Breast epithelium (tissue), 4 donors: ENCODE measurements at regions not wholly inside any gene's neighbourhood (a gene's known extent, or its start where the extent isn't known, plus 50 kb on each side); places are given as distances from the start of the nearest gene placed in this dataset.

Experiments used
- DNase-seq, 2 donors: peaks; one replicate each; pipeline ENCODE4 v3.0.0-alpha.2; 2019; ENCODE audit warnings: low spot score in 2 of 2
- H3K27ac ChIP-seq, 2 donors: fragments of 200-600 bp; sonication (generic) in 1 of 2; one replicate each; pipeline ENCODE4 v1.5.1; 2016 to 2019; ENCODE audit warnings: mild to moderate bottlenecking in 1 of 2
- H3K27me3 ChIP-seq, 2 donors: fragments of 200-600 bp; sonication (generic) in 1 of 2; one replicate each; pipeline versions ENCODE4 v1.5.1 to v1.6.0; 2017 to 2019; ENCODE audit warnings: control low read depth in 1 of 2, mild to moderate bottlenecking in 1 of 2
- H3K36me3 ChIP-seq: fragments of 200-600 bp; one replicate; pipeline ENCODE4 v1.5.1; 2019
- H3K4me1 ChIP-seq, 2 donors: fragments of 200-600 bp; sonication (generic); one replicate each; pipeline ENCODE4 v1.5.1; 2016 to 2019; ENCODE audit warnings: control low read depth in 1 of 2
- H3K4me3 ChIP-seq, 3 donors: fragments of 200-600 bp; sonication (generic); 1 replicate in 2 of 3; 2 replicates in 1 of 3; pipeline ENCODE4 v1.5.1; 2016 to 2019; ENCODE audit warnings: mild to moderate bottlenecking in 3 of 3, moderate library complexity in 2 of 3
- H3K9me3 ChIP-seq, 2 donors: fragments of 200-600 bp; sonication (generic) in 1 of 2; one replicate each; pipeline ENCODE4 v1.5.1; 2016 to 2019; ENCODE audit warnings: control low read depth in 1 of 2
- POLR2A ChIP-seq: fragments of 450-650 bp; IDR thresholded peaks from one replicate; pipeline ENCODE4 v1.6.1; 2016; ENCODE audit warnings: antibody characterized with exemption, mild to moderate bottlenecking, moderate library complexity
- POLR2AphosphoS5 ChIP-seq, 3 donors: sonication (generic); formaldehyde crosslinking; IDR thresholded peaks; one replicate each; pipeline ENCODE4 v1.6.1; 2017; ENCODE audit warnings: antibody characterized with exemption in 3 of 3
- intact Hi-C: fragments of 100-400 bp; cut with DNase I; formaldehyde crosslinking; loops from one replicate; pipeline ENCODE4 v1.15.1; 2023; ENCODE audit warnings: low total_unique reads
- TF ChIP-seq, protein P1 (sequence below), 3 donors: fragments of 450-650 bp; IDR thresholded peaks; one replicate each; pipeline ENCODE4 v1.5.1; 2016 to 2017; ENCODE audit warnings: antibody characterized with exemption in 3 of 3, mild to moderate bottlenecking in 3 of 3, moderate library complexity in 3 of 3

DNA sequence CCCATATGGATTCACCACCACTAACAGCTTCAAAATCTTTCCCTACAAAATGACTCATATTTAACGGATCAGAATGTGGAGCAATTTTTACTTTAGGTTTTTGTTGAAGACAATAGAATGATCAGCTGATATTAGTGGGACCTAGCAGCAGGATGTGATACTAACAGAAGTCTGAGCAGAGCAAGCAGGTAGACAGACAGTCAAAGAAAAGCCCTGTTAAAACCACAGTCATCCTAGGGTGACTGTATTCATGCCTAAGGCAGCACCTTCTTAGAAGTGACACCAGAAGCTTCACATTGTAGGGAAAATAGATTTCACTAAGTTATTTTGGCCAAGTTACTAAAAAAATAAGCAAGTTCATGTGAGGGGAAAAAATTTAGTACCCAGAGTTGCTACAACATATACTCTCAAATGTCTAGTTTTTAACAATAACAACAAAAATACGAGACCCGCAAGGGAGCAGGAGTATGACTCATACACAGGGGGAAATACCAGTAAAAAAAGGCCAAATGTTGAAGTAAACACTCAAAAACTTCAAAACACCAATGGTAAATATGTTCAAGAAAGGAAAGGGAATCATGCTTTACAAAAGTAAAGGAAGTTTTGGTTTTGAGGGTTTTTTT, 590.9 kb downstream of the EPHA3 start:
- H3K4me3 ChIP-seq = no peak overlapping the region
- TF ChIP-seq POLR2AphosphoS5 (IDR thresholded peaks at IDR 0.05) (no peak), POLR2A (no peak)
- TF ChIP-seq, protein P1, sequence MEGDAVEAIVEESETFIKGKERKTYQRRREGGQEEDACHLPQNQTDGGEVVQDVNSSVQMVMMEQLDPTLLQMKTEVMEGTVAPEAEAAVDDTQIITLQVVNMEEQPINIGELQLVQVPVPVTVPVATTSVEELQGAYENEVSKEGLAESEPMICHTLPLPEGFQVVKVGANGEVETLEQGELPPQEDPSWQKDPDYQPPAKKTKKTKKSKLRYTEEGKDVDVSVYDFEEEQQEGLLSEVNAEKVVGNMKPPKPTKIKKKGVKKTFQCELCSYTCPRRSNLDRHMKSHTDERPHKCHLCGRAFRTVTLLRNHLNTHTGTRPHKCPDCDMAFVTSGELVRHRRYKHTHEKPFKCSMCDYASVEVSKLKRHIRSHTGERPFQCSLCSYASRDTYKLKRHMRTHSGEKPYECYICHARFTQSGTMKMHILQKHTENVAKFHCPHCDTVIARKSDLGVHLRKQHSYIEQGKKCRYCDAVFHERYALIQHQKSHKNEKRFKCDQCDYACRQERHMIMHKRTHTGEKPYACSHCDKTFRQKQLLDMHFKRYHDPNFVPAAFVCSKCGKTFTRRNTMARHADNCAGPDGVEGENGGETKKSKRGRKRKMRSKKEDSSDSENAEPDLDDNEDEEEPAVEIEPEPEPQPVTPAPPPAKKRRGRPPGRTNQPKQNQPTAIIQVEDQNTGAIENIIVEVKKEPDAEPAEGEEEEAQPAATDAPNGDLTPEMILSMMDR (IDR thresholded peaks at IDR 0.05) = no peak
- DNase-seq = no peak
- no peaks in the 10 kb centered on the region for H3K36me3 ChIP-seq
- no peaks in the 10 kb centered on the region for H3K4me1 ChIP-seq
- H3K27me3 ChIP-seq = no peaks in the 10 kb centered on the region
- intact Hi-C loops = no loop called here
- H3K9me3 ChIP-seq = no peaks in the 10 kb centered on the region
- no peak overlapping the region for H3K27ac ChIP-seq

DNA sequence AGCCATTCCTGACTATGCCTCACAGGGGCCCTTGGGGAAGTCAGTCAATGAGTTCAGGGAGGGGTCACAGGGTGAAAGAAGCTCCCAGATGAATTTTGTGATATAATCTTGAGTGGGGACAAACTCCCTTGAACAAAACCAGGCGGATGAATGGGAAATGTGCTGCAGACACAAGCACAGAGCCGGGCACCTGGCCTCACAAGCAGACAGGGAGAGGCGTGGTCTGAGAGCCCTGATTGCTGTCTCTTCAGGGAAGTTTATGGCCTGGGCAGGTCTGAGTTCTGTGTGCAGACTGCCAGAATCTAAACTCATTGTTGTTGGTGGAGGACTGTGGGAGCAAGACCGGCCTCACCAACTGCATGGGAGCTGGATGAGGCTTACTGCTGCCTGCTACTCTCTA, 591.8 kb downstream of the EPHA3 start:
- H3K27me3 ChIP-seq = no peaks in the 10 kb centered on the region
- intact Hi-C loops = no loop called here
- no peak overlapping the region for H3K4me3 ChIP-seq
- TF ChIP-seq POLR2AphosphoS5 (IDR thresholded peaks at IDR 0.05) = no peak
- no peaks in the 10 kb centered on the region for H3K36me3 ChIP-seq
- H3K9me3 ChIP-seq = no peaks in the 10 kb centered on the region
- no peak overlapping the region for H3K27ac ChIP-seq
- H3K4me1 ChIP-seq = no peaks in the 10 kb centered on the region
- DNase-seq = no peak

DNA sequence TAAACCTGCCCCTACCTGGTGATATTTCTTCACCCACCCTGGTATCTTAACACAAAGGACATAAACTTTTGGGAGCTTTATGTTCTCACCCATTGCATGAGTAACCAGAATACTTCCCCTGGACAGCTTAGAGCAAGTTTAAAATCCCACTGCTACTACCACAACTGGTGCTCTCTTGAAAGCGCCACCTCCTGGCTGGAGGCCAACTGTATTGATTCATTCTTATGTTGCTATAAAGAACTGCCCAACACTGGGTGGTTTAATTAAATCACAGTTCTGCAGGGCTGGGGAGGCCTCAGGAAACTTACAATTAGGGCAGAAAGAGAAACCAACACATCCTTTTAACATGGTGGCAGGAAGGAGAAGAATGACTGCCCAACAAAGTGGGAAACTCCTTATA, 592.4 kb downstream of the EPHA3 start:
- no peak overlapping the region for H3K4me3 ChIP-seq
- H3K9me3 ChIP-seq = no peaks in the 10 kb centered on the region
- no peaks in the 10 kb centered on the region for H3K36me3 ChIP-seq
- H3K27me3 ChIP-seq = no peaks in the 10 kb centered on the region
- DNase-seq = no peak
- no peaks in the 10 kb centered on the region for H3K4me1 ChIP-seq
- intact Hi-C loops = no loop called here
- no peak overlapping the region for H3K27ac ChIP-seq
- no peak for TF ChIP-seq POLR2A
- no peak for TF ChIP-seq POLR2AphosphoS5 (IDR thresholded peaks at IDR 0.05)
- TF ChIP-seq, protein P1 (IDR thresholded peaks at IDR 0.05) = no peak

DNA sequence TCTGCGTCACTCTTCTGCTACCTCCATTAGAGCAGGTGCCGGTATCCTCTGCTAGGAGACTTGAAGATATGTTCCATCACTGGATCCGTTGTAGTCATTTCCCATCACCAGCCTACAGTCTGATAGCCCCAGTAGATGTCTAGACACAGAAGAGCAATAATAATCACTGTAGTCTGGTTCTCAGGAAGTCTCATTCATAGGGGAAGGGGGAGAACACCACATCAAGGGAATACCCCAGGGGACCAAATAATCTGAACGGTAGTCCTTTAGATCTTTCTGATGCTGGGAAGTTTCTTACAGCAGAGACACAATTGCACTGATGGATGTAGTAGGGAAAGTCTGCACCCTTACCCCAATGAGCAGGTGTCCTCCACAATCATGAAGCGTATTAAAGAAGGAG, 595.0 kb downstream of the EPHA3 start:
- H3K27me3 ChIP-seq = no peaks in the 10 kb centered on the region
- intact Hi-C loops = no loop called here
- TF ChIP-seq, protein P1 (IDR thresholded peaks at IDR 0.05) = no peak
- TF ChIP-seq POLR2AphosphoS5 (IDR thresholded peaks at IDR 0.05) (no peak), POLR2A (no peak)
- H3K4me1 ChIP-seq = no peaks in the 10 kb centered on the region
- no peak overlapping the region for H3K27ac ChIP-seq
- no peak overlapping the region for H3K4me3 ChIP-seq
- no peak for DNase-seq
- H3K9me3 ChIP-seq = no peaks in the 10 kb centered on the region
- no peaks in the 10 kb centered on the region for H3K36me3 ChIP-seq

DNA sequence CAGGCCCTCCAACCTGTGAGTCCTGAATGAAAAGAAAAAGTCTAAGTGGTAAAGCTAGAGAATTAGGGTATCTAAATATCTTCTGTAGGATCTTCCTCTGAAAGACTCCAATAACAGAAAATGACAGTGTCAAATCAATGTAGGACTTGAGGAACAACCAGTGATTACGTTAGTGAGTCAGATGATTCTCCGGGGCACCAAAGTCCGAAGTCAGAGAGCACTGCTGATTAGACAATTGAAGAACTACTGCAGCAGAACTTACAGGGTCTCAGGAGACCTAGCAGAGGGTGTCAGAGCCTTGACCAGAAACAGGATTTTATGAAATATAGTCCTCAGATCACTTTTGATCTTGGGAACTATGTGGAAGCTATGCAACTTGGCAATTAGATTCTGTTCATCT, 605.8 kb downstream of the EPHA3 start:
- intact Hi-C loops = no loop called here
- H3K4me3 ChIP-seq = no peak overlapping the region
- TF ChIP-seq, protein P1 (IDR thresholded peaks at IDR 0.05) = no peak
- TF ChIP-seq POLR2AphosphoS5 (IDR thresholded peaks at IDR 0.05) (no peak), POLR2A (no peak)
- no peaks in the 10 kb centered on the region for H3K4me1 ChIP-seq
- H3K36me3 ChIP-seq = no peaks in the 10 kb centered on the region
- peaks cover 0 to 3% of the 10 kb centered on the region in 2 donors for H3K9me3 ChIP-seq
- H3K27ac ChIP-seq = no peak overlapping the region
- no peaks in the 10 kb centered on the region for H3K27me3 ChIP-seq
- no peak for DNase-seq

DNA sequence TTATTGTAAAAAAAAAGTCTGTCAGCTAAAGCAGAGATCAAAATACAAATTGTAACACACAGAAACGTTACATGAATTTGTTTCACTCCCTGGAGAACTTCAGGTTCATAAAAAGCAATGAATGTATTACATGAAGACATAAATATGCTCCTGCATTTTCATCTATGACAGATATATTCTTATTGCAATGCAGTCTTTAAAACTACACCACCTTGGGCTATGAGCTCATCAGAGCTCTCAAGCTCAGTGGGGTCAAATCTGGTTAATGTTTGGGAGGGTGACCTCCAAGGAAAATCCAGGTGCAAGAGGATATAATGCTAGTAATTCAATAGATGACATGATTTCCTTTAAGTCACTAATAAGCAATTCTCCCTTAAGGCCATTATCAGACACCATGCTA, 606.8 kb downstream of the EPHA3 start:
- H3K9me3 ChIP-seq = peaks cover 0 to 3% of the 10 kb centered on the region in 2 donors
- no peak overlapping the region for H3K4me3 ChIP-seq
- intact Hi-C loops = no loop called here
- no peaks in the 10 kb centered on the region for H3K36me3 ChIP-seq
- H3K27ac ChIP-seq = no peak overlapping the region
- no peaks in the 10 kb centered on the region for H3K27me3 ChIP-seq
- DNase-seq = no peak
- no peaks in the 10 kb centered on the region for H3K4me1 ChIP-seq
- no peak for TF ChIP-seq POLR2AphosphoS5 (IDR thresholded peaks at IDR 0.05)
- TF ChIP-seq, protein P1 (IDR thresholded peaks at IDR 0.05) = no peak
- TF ChIP-seq POLR2A = no peak
